HUES48 (cell line): ENCODE measurements at regions not wholly inside any gene's neighbourhood (a gene's known extent, or its start where the extent isn't known, plus 50 kb on each side); places are given as distances from the start of the nearest gene placed in this dataset.

Source experiments
- H3K27ac ChIP-seq: one replicate; pipeline ENCODE4 v1.7.0; 2013; ENCODE audit warnings: low read depth, low read length, inconsistent platforms
- H3K27me3 ChIP-seq: 2 replicates; pipeline ENCODE4 v1.6.1; 2013; ENCODE audit warnings: mild to moderate bottlenecking, low read length; ENCODE audit not compliant: control insufficient read depth, insufficient read depth
- H3K36me3 ChIP-seq: 2 replicates; pipeline ENCODE4 v1.6.1; 2013; ENCODE audit warnings: low read length; ENCODE audit not compliant: control insufficient read depth, insufficient read depth
- H3K4me1 ChIP-seq: 2 replicates; pipeline ENCODE4 v1.6.1; 2013; ENCODE audit warnings: mild to moderate bottlenecking, low read length; ENCODE audit not compliant: control insufficient read depth, insufficient read depth
- H3K4me3 ChIP-seq: 2 replicates; pipeline ENCODE4 v1.5.1; 2013; ENCODE audit warnings: mild to moderate bottlenecking, low read depth, low read length
- H3K9ac ChIP-seq: 2 replicates; pipeline ENCODE4 v1.6.1; 2013; ENCODE audit warnings: mild to moderate bottlenecking, low read depth, low read length, moderate library complexity
- H3K9me3 ChIP-seq: 2 replicates; pipeline ENCODE4 v1.6.1; 2013; ENCODE audit warnings: low read length; ENCODE audit not compliant: control insufficient read depth, insufficient read depth

GRCh38 chr16:73361061-73361460, 313.1 kb upstream of the ZFHX3 start:
- no peaks in the 10 kb centered on the region for H3K9me3 ChIP-seq
- H3K27ac ChIP-seq = no peak overlapping the region
- peaks cover 9% of the 10 kb centered on the region for H3K4me1 ChIP-seq
- no peak overlapping the region for H3K9ac ChIP-seq
- H3K36me3 ChIP-seq = no peaks in the 10 kb centered on the region
- H3K4me3 ChIP-seq = no peak overlapping the region
- no peaks in the 10 kb centered on the region for H3K27me3 ChIP-seq

- Histone ChIP-seq H3K27ac (no peak overlapping the region), H3K4me3 (no peak overlapping the region), H3K4me1 (peaks cover 11% of the 10 kb centered on the region), H3K36me3 (no peaks in the 10 kb centered on the region), H3K9ac (no peak overlapping the region), H3K27me3 (no peaks in the 10 kb centered on the region), H3K9me3 (no peaks in the 10 kb centered on the region)
Observed at GRCh38 chr16:73356401-73357079, 308.6 kb upstream of the ZFHX3 start.

DNA sequence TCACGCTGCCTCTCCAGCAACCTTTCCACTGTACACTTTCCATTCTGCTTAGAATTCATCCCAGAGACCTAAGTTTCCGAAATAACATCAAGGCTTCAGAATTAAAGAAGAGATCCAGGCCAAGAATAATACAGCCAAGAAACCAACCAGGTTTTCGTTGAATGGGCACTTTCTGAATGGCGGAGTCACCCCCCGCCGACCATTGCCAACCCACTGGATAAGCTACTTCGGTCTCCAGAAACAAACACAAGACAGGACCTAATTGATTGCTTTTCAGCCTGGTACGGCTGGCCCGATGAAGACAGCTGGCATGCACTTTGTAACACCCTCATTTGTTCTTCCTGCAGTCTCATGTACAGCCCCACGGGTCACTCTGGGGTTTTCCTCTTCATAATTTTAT, 308.1 kb upstream of the ZFHX3 start:
- no peak overlapping the region for H3K27ac ChIP-seq
- no peaks in the 10 kb centered on the region for H3K27me3 ChIP-seq
- no peak overlapping the region for H3K4me3 ChIP-seq
- H3K36me3 ChIP-seq = no peaks in the 10 kb centered on the region
- peaks cover 11% of the 10 kb centered on the region for H3K4me1 ChIP-seq
- no peak overlapping the region for H3K9ac ChIP-seq
- no peaks in the 10 kb centered on the region for H3K9me3 ChIP-seq

GRCh38 chr16:73354434-73354833, 306.5 kb upstream of the ZFHX3 start:
- no peaks in the 10 kb centered on the region for H3K9me3 ChIP-seq
- no peaks in the 10 kb centered on the region for H3K27me3 ChIP-seq
- H3K4me1 ChIP-seq = peaks cover 11% of the 10 kb centered on the region
- no peaks in the 10 kb centered on the region for H3K36me3 ChIP-seq
- H3K27ac ChIP-seq = no peak overlapping the region
- no peak overlapping the region for H3K4me3 ChIP-seq
- H3K9ac ChIP-seq = no peak overlapping the region

- Histone ChIP-seq H3K9ac (no peak overlapping the region), H3K9me3 (no peaks in the 10 kb centered on the region), H3K4me3 (no peak overlapping the region), H3K4me1 (peaks cover under 1% of the 10 kb centered on the region; the same call in 1 of the 2 replicates), H3K27ac (no peak overlapping the region), H3K36me3 (no peaks in the 10 kb centered on the region), H3K27me3 (no peaks in the 10 kb centered on the region)
Observed at GRCh38 chr16:73350707-73351452, 303.0 kb upstream of the ZFHX3 start.

GRCh38 chr16:73347500-73348375, 299.8 kb upstream of the ZFHX3 start:
- no peak overlapping the region for H3K9ac ChIP-seq
- H3K4me1 ChIP-seq = no peaks in the 10 kb centered on the region
- no peaks in the 10 kb centered on the region for H3K9me3 ChIP-seq
- H3K27me3 ChIP-seq = no peaks in the 10 kb centered on the region
- no peak overlapping the region for H3K4me3 ChIP-seq
- no peaks in the 10 kb centered on the region for H3K36me3 ChIP-seq
- no peak overlapping the region for H3K27ac ChIP-seq

DNA sequence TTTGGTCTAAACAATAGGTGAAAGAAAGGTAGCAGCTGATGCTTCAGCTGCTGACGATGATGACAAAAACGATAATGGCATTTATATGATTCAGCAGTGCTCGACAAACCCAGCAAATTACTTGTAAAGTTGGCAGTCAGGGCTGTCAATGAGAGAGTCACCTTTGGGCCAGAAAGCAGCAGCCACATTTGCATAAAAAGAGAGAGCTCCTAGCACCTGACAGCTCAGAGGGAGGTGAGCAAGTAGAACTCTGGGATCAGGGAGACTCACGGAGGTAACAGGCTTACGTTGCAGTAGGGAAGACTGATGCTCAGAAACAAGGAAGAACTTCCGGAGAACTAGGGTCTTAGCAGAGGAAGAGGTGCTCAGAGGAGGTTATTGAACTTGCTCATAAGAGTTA, 291.9 kb upstream of the ZFHX3 start:
- peaks cover 15% of the 10 kb centered on the region for H3K4me1 ChIP-seq
- H3K9ac ChIP-seq = no peak overlapping the region
- peaks cover 14% of the 10 kb centered on the region for H3K27me3 ChIP-seq
- no peak overlapping the region for H3K27ac ChIP-seq
- no peaks in the 10 kb centered on the region for H3K36me3 ChIP-seq
- no peak overlapping the region for H3K4me3 ChIP-seq
- H3K9me3 ChIP-seq = no peaks in the 10 kb centered on the region

GRCh38 chr16:73337373-73338296, 289.7 kb upstream of the ZFHX3 start:
- no peaks in the 10 kb centered on the region for H3K9me3 ChIP-seq
- H3K27ac ChIP-seq = no peak overlapping the region
- no peak overlapping the region for H3K9ac ChIP-seq
- no peak overlapping the region for H3K4me3 ChIP-seq
- H3K4me1 ChIP-seq = peaks cover 22% of the 10 kb centered on the region
- H3K27me3 ChIP-seq = peaks cover 14% of the 10 kb centered on the region
- H3K36me3 ChIP-seq = no peaks in the 10 kb centered on the region

GRCh38 chr16:73329358-73330286, 281.7 kb upstream of the ZFHX3 start:
- Histone ChIP-seq H3K9me3 (no peaks in the 10 kb centered on the region), H3K27ac (no peak overlapping the region), H3K27me3 (no peaks in the 10 kb centered on the region), H3K4me3 (no peak overlapping the region), H3K36me3 (no peaks in the 10 kb centered on the region), H3K4me1 (peaks cover 5% of the 10 kb centered on the region; the same call in 1 of the 2 replicates), H3K9ac (no peak overlapping the region)
